ENCODE measurements at regions not wholly inside any gene's neighbourhood (a gene's known extent, or its start where the extent isn't known, plus 50 kb on each side); places are given as distances from the start of the nearest gene placed in this dataset.

- DNase-seq = no peak
- Histone ChIP-seq H3K4me1 (no peaks in the 10 kb centered on the region), H3K27me3 (no peaks in the 10 kb centered on the region), H3K36me3 (no peaks in the 10 kb centered on the region), H3K9me3 (no peaks in the 10 kb centered on the region), H3K4me3 (ENCODE audit: low read depth, low read length) (no peak overlapping the region)
- peak; percentile 65 for TF ChIP-seq CTCF (IDR thresholded peaks at IDR 0.05; ENCODE audit: low read depth, low read length)
These were observed 85.6 kb downstream of the CD8B2 start for GRCh38 chr2:106572541-106573450.

GRCh38 chr2:106573773-106574172 lies 86.6 kb downstream of the CD8B2 start:
- H3K9me3 ChIP-seq = no peaks in the 10 kb centered on the region; the same call in 1 of the 2 replicates
- TF ChIP-seq CTCF (IDR thresholded peaks at IDR 0.05; ENCODE audit: low read depth, low read length) = no peak
- no peaks in the 10 kb centered on the region for H3K4me1 ChIP-seq
- no peak overlapping the region for H3K4me3 ChIP-seq (ENCODE audit: low read depth, low read length)
- no peaks in the 10 kb centered on the region for H3K27me3 ChIP-seq
- no peaks in the 10 kb centered on the region for H3K36me3 ChIP-seq
- DNase-seq = no peak

- peak; percentile 27 for DNase-seq
- TF ChIP-seq CTCF (IDR thresholded peaks at IDR 0.05; ENCODE audit: low read depth, low read length) = no peak
- Histone ChIP-seq H3K4me1 (no peaks in the 10 kb centered on the region), H3K9me3 (no peaks in the 10 kb centered on the region; the same call in 1 of the 2 replicates), H3K27me3 (no peaks in the 10 kb centered on the region), H3K4me3 (ENCODE audit: low read depth, low read length) (no peak overlapping the region), H3K36me3 (no peaks in the 10 kb centered on the region)
These were observed 88.8 kb downstream of the CD8B2 start for GRCh38 chr2:106575955-106576354.

- Histone ChIP-seq H3K36me3 (no peaks in the 10 kb centered on the region), H3K4me1 (no peaks in the 10 kb centered on the region), H3K27me3 (no peaks in the 10 kb centered on the region), H3K9me3 (no peaks in the 10 kb centered on the region; the same call in 1 of the 2 replicates), H3K4me3 (ENCODE audit: low read depth, low read length) (no peak overlapping the region)
- no peak for DNase-seq
- no peak for TF ChIP-seq CTCF (IDR thresholded peaks at IDR 0.05; ENCODE audit: low read depth, low read length)
These were observed 90.1 kb downstream of the CD8B2 start for GRCh38 chr2:106577255-106577651.

- H3K27me3 ChIP-seq = no peaks in the 10 kb centered on the region
- no peak overlapping the region for H3K4me3 ChIP-seq (ENCODE audit: low read depth, low read length)
- no peak for TF ChIP-seq CTCF (IDR thresholded peaks at IDR 0.05; ENCODE audit: low read depth, low read length)
- H3K4me1 ChIP-seq = no peaks in the 10 kb centered on the region
- H3K9me3 ChIP-seq = no peaks in the 10 kb centered on the region; the same call in 1 of the 2 replicates
- H3K36me3 ChIP-seq = no peaks in the 10 kb centered on the region
- no peak for DNase-seq
These were observed 92.6 kb downstream of the CD8B2 start for GRCh38 chr2:106579750-106580197.

- no peak for DNase-seq
- no peaks in the 10 kb centered on the region for H3K36me3 ChIP-seq
- no peaks in the 10 kb centered on the region for H3K27me3 ChIP-seq
- no peak overlapping the region for H3K4me3 ChIP-seq (ENCODE audit: low read depth, low read length)
- H3K4me1 ChIP-seq = no peaks in the 10 kb centered on the region
- H3K9me3 ChIP-seq = no peaks in the 10 kb centered on the region; the same call in 1 of the 2 replicates
- no peak for TF ChIP-seq CTCF (IDR thresholded peaks at IDR 0.05; ENCODE audit: low read depth, low read length)
These were observed 93.1 kb downstream of the CD8B2 start for GRCh38 chr2:106580241-106580640.

All from BE2C (cell line).